HCT116 (cell line): ENCODE measurements at regions not wholly inside any gene's neighbourhood (a gene's known extent, or its start where the extent isn't known, plus 50 kb on each side); places are given as distances from the start of the nearest gene placed in this dataset.

Experiments
- ATAC-seq: fragments of 200-7000 bp; cut with Tn5 transposase; 2 replicates; pipeline ENCODE4 v1.9.1; 2020; ENCODE audit warnings: mild to moderate bottlenecking, moderate library complexity
- BruUV-seq: library from RNA; stranded (reverse); fragments of 400-500 nt; replicated peaks from 2 replicates; lab custom pipeline; 2021; lab: Mats Ljungman, UMichigan
- CTCF ChIA-PET: fragments of 300-600 bp; sonication (Branson Sonifier 250); formaldehyde crosslinking; loops from one replicate; lab custom pipeline; 2021; ENCODE audit warnings: antibody characterized with exemption; lab: Charles Lee
- POLR2A ChIA-PET: fragments of 300-600, 350-600 bp; sonication (Branson Sonifier 250); formaldehyde crosslinking; loops from one replicate; lab custom pipeline; 2021; ENCODE audit warnings: antibody characterized with exemption; lab: Charles Lee
- RAD21 ChIA-PET, 2 experiments: fragments of 300-600 bp; sonication (Branson Sonifier 250); formaldehyde crosslinking; loops; one replicate each; lab custom pipeline; 2023; ENCODE audit warnings: low total read pairs in 2 of 2; ENCODE audit not compliant: uncharacterized antibody in 2 of 2, unreplicated experiment in 2 of 2, low non-redundant PET in 1 of 2; lab: Charles Lee
- DNase-seq: peaks from one replicate; pipeline ENCODE4 v3.0.0-alpha.2; 2010; ENCODE audit warnings: low read depth, low spot score
- H2AFZ ChIP-seq: fragments of 200-600 bp; shearing (Covaris generic), sonication (generic); 2 replicates; pipeline ENCODE4 v1.6.1; 2017; ENCODE audit warnings: low read depth, mixed run types, mixed read lengths, antibody characterized with exemption, low read length; ENCODE audit not compliant: poor library complexity, severe bottlenecking
- H3K27ac ChIP-seq: 2 replicates; pipeline ENCODE4 v1.5.1; 2012; ENCODE audit warnings: low read depth, low read length
- H3K27me3 ChIP-seq: fragments of 200-600 bp; sonication (generic); 2 replicates; pipeline ENCODE4 v1.6.1; 2016; ENCODE audit warnings: mixed run types, low read length, mixed read lengths; ENCODE audit not compliant: insufficient read depth
- H3K36me3 ChIP-seq, 2 experiments: fragments of 200-500 bp in 1 of 2; fragments of 200-600 bp in 1 of 2; sonication (Bioruptor generic) in 1 of 2; sonication (generic) in 1 of 2; 2 replicates each; pipeline versions ENCODE4 v1.5.1 to v1.6.1; 2014 to 2016; ENCODE audit warnings: low read length in 2 of 2, inconsistent platforms in 1 of 2, mixed read lengths in 1 of 2, mixed run types in 1 of 2; ENCODE audit not compliant: insufficient read depth in 2 of 2, control insufficient read depth in 1 of 2
- H3K4me1 ChIP-seq, 2 experiments: fragments of 200-600 bp in 1 of 2; sonication (generic) in 1 of 2; 2 replicates each; pipeline versions ENCODE4 v1.5.1 to v1.6.1; 2012 to 2017; ENCODE audit warnings: low read length in 2 of 2, inconsistent platforms in 1 of 2, mild to moderate bottlenecking in 1 of 2, mixed read lengths in 1 of 2, mixed run types in 1 of 2, moderate library complexity in 1 of 2; ENCODE audit not compliant: insufficient read depth in 2 of 2, control insufficient read depth in 1 of 2
- H3K4me2 ChIP-seq: fragments of 200-600 bp; sonication (generic); 2 replicates; pipeline ENCODE4 v1.6.1; 2017; ENCODE audit warnings: mixed run types, low read length, mixed read lengths
- H3K4me3 ChIP-seq, 2 experiments: fragments of 200-600 bp in 1 of 2; sonication (generic) in 1 of 2; replicated peaks in 1 of 2; 2 replicates each; pipeline ENCODE4 v1.5.1; 2011 to 2016; ENCODE audit warnings: low read length in 2 of 2, control low read depth in 1 of 2, low read depth in 1 of 2, mild to moderate bottlenecking in 1 of 2, mixed read lengths in 1 of 2, mixed run types in 1 of 2
- H3K79me2 ChIP-seq: fragments of 200-600 bp; sonication (generic); 2 replicates; pipeline ENCODE4 v1.6.1; 2017; ENCODE audit warnings: mild to moderate bottlenecking, mixed run types, low read length, moderate library complexity, mixed read lengths; ENCODE audit not compliant: insufficient read depth
- H3K9ac ChIP-seq: fragments of 200-600 bp; sonication (generic); 2 replicates; pipeline ENCODE4 v1.6.1; 2016; ENCODE audit warnings: low read length, mixed read lengths
- H3K9me2 ChIP-seq: fragments of 200-600 bp; sonication (generic), shearing (Covaris generic); 2 replicates; pipeline ENCODE4 v1.6.1; 2017; ENCODE audit warnings: mixed run types, mild to moderate bottlenecking, moderate library complexity; ENCODE audit not compliant: insufficient read depth
- H3K9me3 ChIP-seq, 2 experiments: fragments of 200-500 bp in 1 of 2; fragments of 200-600 bp in 1 of 2; sonication (Bioruptor generic) in 1 of 2; sonication (generic) in 1 of 2; 2 replicates each; pipeline ENCODE4 v1.6.1; 2014 to 2017; ENCODE audit warnings: low read length in 2 of 2, mixed read lengths in 2 of 2, inconsistent platforms in 1 of 2, low read depth in 1 of 2, mild to moderate bottlenecking in 1 of 2, mixed run types in 1 of 2, moderate library complexity in 1 of 2; ENCODE audit not compliant: control insufficient read depth in 1 of 2, insufficient read depth in 1 of 2
- H4K20me1 ChIP-seq: fragments of 200-600 bp; sonication (generic), shearing (Covaris generic); 2 replicates; pipeline ENCODE4 v1.6.1; 2017; ENCODE audit warnings: mixed run types, mild to moderate bottlenecking, moderate library complexity; ENCODE audit not compliant: insufficient read depth
- CBX3 ChIP-seq: IDR thresholded peaks from 2 replicates; pipeline ENCODE4 v1.6.1; 2012; ENCODE audit warnings: low read depth
- CEBPB ChIP-seq: IDR thresholded peaks from 2 replicates; pipeline ENCODE4 v1.6.1; 2012; ENCODE audit warnings: low read depth
- EGR1 ChIP-seq: IDR thresholded peaks from 2 replicates; pipeline ENCODE4 v1.6.1; 2012; ENCODE audit warnings: low read depth
- EZH2phosphoT487 ChIP-seq: fragments of 200-600 bp; IDR thresholded peaks from 2 replicates; pipeline ENCODE4 v1.6.1; 2018; ENCODE audit warnings: antibody characterized with exemption, borderline replicate concordance
- FOSL1 ChIP-seq: IDR thresholded peaks from 2 replicates; pipeline ENCODE4 v1.6.1; 2012; ENCODE audit warnings: low read depth
- POLR2AphosphoS5 ChIP-seq: IDR thresholded peaks from 2 replicates; pipeline ENCODE4 v1.6.1; 2011; ENCODE audit warnings: mild to moderate bottlenecking, low read depth, low read length, moderate library complexity
- RAD21 ChIP-seq: IDR thresholded peaks from 2 replicates; pipeline ENCODE4 v1.6.1; 2012; ENCODE audit warnings: low read depth, mild to moderate bottlenecking
- SP1 ChIP-seq: IDR thresholded peaks from 2 replicates; pipeline ENCODE4 v1.6.1; 2012; ENCODE audit warnings: low read depth
- TCF7L2 ChIP-seq: IDR thresholded peaks from 2 replicates; pipeline ENCODE4 v1.7.0; 2011; ENCODE audit warnings: borderline replicate concordance, inconsistent platforms; ENCODE audit not compliant: insufficient read depth, insufficient read length; ENCODE audit errors: extremely low read depth
- ZFX ChIP-seq: fragments of 450-650 bp; IDR thresholded peaks from 2 replicates; pipeline ENCODE4 v1.6.1; 2017
- intact Hi-C: fragments of 100-400 bp; cut with micrococcal nuclease; formaldehyde crosslinking; loops from 2 replicates; pipeline ENCODE4 v1.10.0; 2022
- TF ChIP-seq, protein P1 (sequence below): IDR thresholded peaks from 2 replicates; pipeline ENCODE4 v1.6.1; 2012; ENCODE audit warnings: low read depth
- TF ChIP-seq, protein P2 (sequence below), 3 experiments: fragments of 200-600 bp in 1 of 3; sonication (generic) in 1 of 3; IDR thresholded peaks in 2 of 3; conservative IDR thresholded peaks in 1 of 3; 2 replicates each; pipeline ENCODE4 v1.5.1; 2012 to 2017; ENCODE audit warnings: low read depth in 2 of 3, low read length in 2 of 3, antibody characterized with exemption in 1 of 3, borderline replicate concordance in 1 of 3, control low read depth in 1 of 3, mild to moderate bottlenecking in 1 of 3, mixed read lengths in 1 of 3, mixed run types in 1 of 3, moderate library complexity in 1 of 3; ENCODE audit not compliant: insufficient read depth in 1 of 3
- TF ChIP-seq, protein P3 (sequence below): IDR thresholded peaks from 2 replicates; pipeline ENCODE4 v1.6.1; 2012

DNA sequence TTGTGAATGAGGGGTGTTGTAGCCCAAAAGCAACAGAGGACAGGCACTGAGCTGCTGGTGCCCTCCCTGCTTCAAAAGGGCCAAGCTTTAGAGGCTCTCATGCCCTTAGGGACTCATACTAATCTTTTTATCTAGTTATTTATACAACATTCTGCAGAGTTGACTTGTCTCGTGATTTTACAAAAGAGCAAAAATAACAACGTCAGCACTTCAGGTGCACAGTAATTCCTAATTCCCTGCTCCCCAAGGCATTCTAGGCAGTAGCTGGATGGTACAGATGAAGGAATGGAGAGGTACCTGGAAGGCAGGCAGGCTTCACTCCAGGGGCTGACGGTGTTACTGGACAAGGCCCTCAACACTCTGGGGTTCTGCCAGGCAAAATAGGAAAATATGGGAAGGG lies 406.7 kb upstream of the CCL2 start:
- peaks cover 0 to 14% of the 10 kb centered on the region in 2 experiments; a peak in 1 of 4 replicates for H3K9me3 ChIP-seq
- H3K79me2 ChIP-seq = no peaks in the 10 kb centered on the region
- TF ChIP-seq TCF7L2 = no peak
- no peak for TF ChIP-seq POLR2AphosphoS5
- TF ChIP-seq RAD21 = no peak
- TF ChIP-seq CEBPB = no peak
- no peak for TF ChIP-seq EGR1
- no peak for TF ChIP-seq SP1
- no peak for TF ChIP-seq CBX3
- TF ChIP-seq, protein P1, sequence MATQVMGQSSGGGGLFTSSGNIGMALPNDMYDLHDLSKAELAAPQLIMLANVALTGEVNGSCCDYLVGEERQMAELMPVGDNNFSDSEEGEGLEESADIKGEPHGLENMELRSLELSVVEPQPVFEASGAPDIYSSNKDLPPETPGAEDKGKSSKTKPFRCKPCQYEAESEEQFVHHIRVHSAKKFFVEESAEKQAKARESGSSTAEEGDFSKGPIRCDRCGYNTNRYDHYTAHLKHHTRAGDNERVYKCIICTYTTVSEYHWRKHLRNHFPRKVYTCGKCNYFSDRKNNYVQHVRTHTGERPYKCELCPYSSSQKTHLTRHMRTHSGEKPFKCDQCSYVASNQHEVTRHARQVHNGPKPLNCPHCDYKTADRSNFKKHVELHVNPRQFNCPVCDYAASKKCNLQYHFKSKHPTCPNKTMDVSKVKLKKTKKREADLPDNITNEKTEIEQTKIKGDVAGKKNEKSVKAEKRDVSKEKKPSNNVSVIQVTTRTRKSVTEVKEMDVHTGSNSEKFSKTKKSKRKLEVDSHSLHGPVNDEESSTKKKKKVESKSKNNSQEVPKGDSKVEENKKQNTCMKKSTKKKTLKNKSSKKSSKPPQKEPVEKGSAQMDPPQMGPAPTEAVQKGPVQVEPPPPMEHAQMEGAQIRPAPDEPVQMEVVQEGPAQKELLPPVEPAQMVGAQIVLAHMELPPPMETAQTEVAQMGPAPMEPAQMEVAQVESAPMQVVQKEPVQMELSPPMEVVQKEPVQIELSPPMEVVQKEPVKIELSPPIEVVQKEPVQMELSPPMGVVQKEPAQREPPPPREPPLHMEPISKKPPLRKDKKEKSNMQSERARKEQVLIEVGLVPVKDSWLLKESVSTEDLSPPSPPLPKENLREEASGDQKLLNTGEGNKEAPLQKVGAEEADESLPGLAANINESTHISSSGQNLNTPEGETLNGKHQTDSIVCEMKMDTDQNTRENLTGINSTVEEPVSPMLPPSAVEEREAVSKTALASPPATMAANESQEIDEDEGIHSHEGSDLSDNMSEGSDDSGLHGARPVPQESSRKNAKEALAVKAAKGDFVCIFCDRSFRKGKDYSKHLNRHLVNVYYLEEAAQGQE = no peak
- no peak for TF ChIP-seq EZH2phosphoT487
- no peak for TF ChIP-seq ZFX
- TF ChIP-seq, protein P2, sequence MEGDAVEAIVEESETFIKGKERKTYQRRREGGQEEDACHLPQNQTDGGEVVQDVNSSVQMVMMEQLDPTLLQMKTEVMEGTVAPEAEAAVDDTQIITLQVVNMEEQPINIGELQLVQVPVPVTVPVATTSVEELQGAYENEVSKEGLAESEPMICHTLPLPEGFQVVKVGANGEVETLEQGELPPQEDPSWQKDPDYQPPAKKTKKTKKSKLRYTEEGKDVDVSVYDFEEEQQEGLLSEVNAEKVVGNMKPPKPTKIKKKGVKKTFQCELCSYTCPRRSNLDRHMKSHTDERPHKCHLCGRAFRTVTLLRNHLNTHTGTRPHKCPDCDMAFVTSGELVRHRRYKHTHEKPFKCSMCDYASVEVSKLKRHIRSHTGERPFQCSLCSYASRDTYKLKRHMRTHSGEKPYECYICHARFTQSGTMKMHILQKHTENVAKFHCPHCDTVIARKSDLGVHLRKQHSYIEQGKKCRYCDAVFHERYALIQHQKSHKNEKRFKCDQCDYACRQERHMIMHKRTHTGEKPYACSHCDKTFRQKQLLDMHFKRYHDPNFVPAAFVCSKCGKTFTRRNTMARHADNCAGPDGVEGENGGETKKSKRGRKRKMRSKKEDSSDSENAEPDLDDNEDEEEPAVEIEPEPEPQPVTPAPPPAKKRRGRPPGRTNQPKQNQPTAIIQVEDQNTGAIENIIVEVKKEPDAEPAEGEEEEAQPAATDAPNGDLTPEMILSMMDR (IDR thresholded peaks at IDR 0.05 in 2 of 3, conservative IDR thresholded peaks at IDR 0.05 in 1 of 3; ENCODE audit: borderline replicate concordance in 1 of 3, insufficient read depth in 1 of 3, low read depth in 2 of 3, low read length in 2 of 3) = no peak
- TF ChIP-seq FOSL1 = no peak
- TF ChIP-seq, protein P3, sequence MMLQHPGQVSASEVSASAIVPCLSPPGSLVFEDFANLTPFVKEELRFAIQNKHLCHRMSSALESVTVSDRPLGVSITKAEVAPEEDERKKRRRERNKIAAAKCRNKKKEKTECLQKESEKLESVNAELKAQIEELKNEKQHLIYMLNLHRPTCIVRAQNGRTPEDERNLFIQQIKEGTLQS = no peak
- ATAC-seq (no peak), DNase-seq (no peak)
- no peak overlapping the region for H3K4me3 ChIP-seq
- RAD21 ChIA-PET = no interaction called here
- H4K20me1 ChIP-seq = no peaks in the 10 kb centered on the region
- no peaks in the 10 kb centered on the region for H3K27me3 ChIP-seq
- no peak overlapping the region for H3K4me2 ChIP-seq
- no peak overlapping the region for H3K27ac ChIP-seq
- no TSS peak for BruUV-seq
- CTCF ChIA-PET = no interaction called here
- H3K9ac ChIP-seq = no peak overlapping the region
- H3K36me3 ChIP-seq = no peaks in the 10 kb centered on the region
- intact Hi-C loops = no loop called here
- POLR2A ChIA-PET = no interaction called here
- H3K9me2 ChIP-seq = no peaks in the 10 kb centered on the region
- no peak overlapping the region for H2AFZ ChIP-seq
- H3K4me1 ChIP-seq = no peaks in the 10 kb centered on the region
